WTC11 (cell line): ENCODE measurements at regions not wholly inside any gene's neighbourhood (a gene's known extent, or its start where the extent isn't known, plus 50 kb on each side); places are given as distances from the start of the nearest gene placed in this dataset.

Experiments used
- ATAC-seq: fragments of 200-7000 bp; cut with Tn5 transposase; 2 replicates; pipeline ENCODE4 v1.10.0; 2021; ENCODE audit warnings: mild to moderate bottlenecking, moderate library complexity
- CTCF ChIA-PET: fragments of 300-600 bp; sonication (Branson Sonifier 250); formaldehyde crosslinking; loops from one replicate; lab custom pipeline; 2021; ENCODE audit warnings: antibody characterized with exemption; lab: Charles Lee
- POLR2A ChIA-PET: fragments of 350-600 bp; sonication (Branson Sonifier 250); formaldehyde crosslinking; loops from one replicate; lab custom pipeline; 2021; ENCODE audit warnings: antibody characterized with exemption; lab: Charles Lee
- DNase-seq: peaks from one replicate; pipeline ENCODE4 v3.0.0; 2021; ENCODE audit warnings: low spot score
- H3K27ac Mint-ChIP-seq: 2 replicates; pipeline ENCODE4 v1.8.0; 2021; ENCODE audit warnings: mixed read lengths
- H3K27me3 Mint-ChIP-seq: 2 replicates; pipeline ENCODE4 v1.8.0; 2021; ENCODE audit warnings: low read depth, mild to moderate bottlenecking, moderate library complexity, mixed read lengths
- H3K36me3 Mint-ChIP-seq: 2 replicates; pipeline ENCODE4 v1.8.0; 2021; ENCODE audit warnings: mixed read lengths
- H3K4me1 Mint-ChIP-seq: 2 replicates; pipeline ENCODE4 v1.8.0; 2022; ENCODE audit warnings: mixed read lengths
- H3K4me3 Mint-ChIP-seq: 2 replicates; pipeline ENCODE4 v1.8.0; 2021; ENCODE audit warnings: mild to moderate bottlenecking, moderate library complexity, mixed read lengths
- H3K9me3 Mint-ChIP-seq: 2 replicates; pipeline ENCODE4 v1.8.0; 2021; ENCODE audit warnings: mixed read lengths
- AFF4 ChIP-seq: sonication (generic); formaldehyde crosslinking; IDR thresholded peaks from 2 replicates; pipeline ENCODE4 v1.8.1; 2023; ENCODE audit warnings: mild to moderate bottlenecking, missing genetic modification reagents, borderline replicate concordance
- HMGA2 ChIP-seq: fragments of 250-450 bp; sonication (Bioruptor Pico); IDR thresholded peaks from 2 replicates; pipeline ENCODE4 v1.4.0; 2021; ENCODE audit warnings: mild to moderate bottlenecking, moderate library complexity
- HMGXB4 ChIP-seq: sonication (generic); formaldehyde crosslinking; IDR thresholded peaks from 2 replicates; pipeline ENCODE4 v1.8.1; 2023; ENCODE audit warnings: mild to moderate bottlenecking, moderate library complexity, missing genetic modification reagents
- KAT7 ChIP-seq: sonication (generic); formaldehyde crosslinking; IDR thresholded peaks from 2 replicates; pipeline ENCODE4 v1.8.1; 2023; ENCODE audit warnings: missing genetic modification reagents, mild to moderate bottlenecking, borderline replicate concordance
- MXD4 ChIP-seq: fragments of 250-450 bp; sonication (Bioruptor Pico); IDR thresholded peaks from 2 replicates; pipeline ENCODE4 v1.8.0; 2021; ENCODE audit warnings: mild to moderate bottlenecking, moderate library complexity, borderline replicate concordance
- OVOL2 ChIP-seq: fragments of 250-450 bp; sonication (Bioruptor Pico); IDR thresholded peaks from 2 replicates; pipeline ENCODE4 v1.9.0; 2021; ENCODE audit warnings: mild to moderate bottlenecking, borderline replicate concordance
- RELA ChIP-seq: sonication (generic); formaldehyde crosslinking; IDR thresholded peaks from 2 replicates; pipeline ENCODE4 v1.8.1; 2022; ENCODE audit warnings: missing genetic modification reagents, mild to moderate bottlenecking, borderline replicate concordance
- RORB ChIP-seq: fragments of 250-450 bp; sonication (Bioruptor Pico); IDR thresholded peaks from 2 replicates; pipeline ENCODE4 v1.9.0; 2021; ENCODE audit warnings: mild to moderate bottlenecking
- SOX15 ChIP-seq: fragments of 250-450 bp; sonication (Bioruptor Pico); IDR thresholded peaks from 2 replicates; pipeline ENCODE4 v1.9.0; 2021; ENCODE audit warnings: mild to moderate bottlenecking
- ZBTB21 ChIP-seq: sonication (generic); formaldehyde crosslinking; IDR thresholded peaks from 2 replicates; pipeline ENCODE4 v1.8.1; 2023; ENCODE audit warnings: mild to moderate bottlenecking, missing genetic modification reagents, borderline replicate concordance
- ZNF396 ChIP-seq: fragments of 250-450 bp; sonication (Bioruptor Pico); IDR thresholded peaks from 2 replicates; pipeline ENCODE4 v1.8.0; 2021; ENCODE audit warnings: mild to moderate bottlenecking, moderate library complexity, borderline replicate concordance
- ZNF532 ChIP-seq: fragments of 250-450 bp; sonication (Bioruptor Pico); IDR thresholded peaks from 2 replicates; pipeline ENCODE4 v1.9.0; 2021; ENCODE audit warnings: mild to moderate bottlenecking, borderline replicate concordance
- TF ChIP-seq, protein P1 (sequence below): sonication (generic); formaldehyde crosslinking; conservative IDR thresholded peaks from 2 replicates; pipeline ENCODE4 v1.8.1; 2022; ENCODE audit warnings: mild to moderate bottlenecking, missing genetic modification reagents
- TF ChIP-seq, protein P2 (sequence below): fragments of 250-450 bp; sonication (Bioruptor Pico); IDR thresholded peaks from 2 replicates; pipeline ENCODE4 v1.8.0; 2021; ENCODE audit warnings: mild to moderate bottlenecking
- TF ChIP-seq, protein P3 (sequence below): sonication (generic); formaldehyde crosslinking; conservative IDR thresholded peaks from 2 replicates; pipeline ENCODE4 v1.8.1; 2023; ENCODE audit warnings: mild to moderate bottlenecking, low read depth, missing genetic modification reagents, moderate library complexity
- TF ChIP-seq, protein P4 (sequence below): fragments of 250-450 bp; sonication (Bioruptor Pico); conservative IDR thresholded peaks from 2 replicates; pipeline ENCODE4 v1.9.0; 2021; ENCODE audit warnings: mild to moderate bottlenecking
- TF ChIP-seq, protein P5 (sequence below): sonication (generic); formaldehyde crosslinking; IDR thresholded peaks from 2 replicates; pipeline ENCODE4 v1.8.0; 2022; ENCODE audit warnings: mild to moderate bottlenecking, missing genetic modification reagents

DNA sequence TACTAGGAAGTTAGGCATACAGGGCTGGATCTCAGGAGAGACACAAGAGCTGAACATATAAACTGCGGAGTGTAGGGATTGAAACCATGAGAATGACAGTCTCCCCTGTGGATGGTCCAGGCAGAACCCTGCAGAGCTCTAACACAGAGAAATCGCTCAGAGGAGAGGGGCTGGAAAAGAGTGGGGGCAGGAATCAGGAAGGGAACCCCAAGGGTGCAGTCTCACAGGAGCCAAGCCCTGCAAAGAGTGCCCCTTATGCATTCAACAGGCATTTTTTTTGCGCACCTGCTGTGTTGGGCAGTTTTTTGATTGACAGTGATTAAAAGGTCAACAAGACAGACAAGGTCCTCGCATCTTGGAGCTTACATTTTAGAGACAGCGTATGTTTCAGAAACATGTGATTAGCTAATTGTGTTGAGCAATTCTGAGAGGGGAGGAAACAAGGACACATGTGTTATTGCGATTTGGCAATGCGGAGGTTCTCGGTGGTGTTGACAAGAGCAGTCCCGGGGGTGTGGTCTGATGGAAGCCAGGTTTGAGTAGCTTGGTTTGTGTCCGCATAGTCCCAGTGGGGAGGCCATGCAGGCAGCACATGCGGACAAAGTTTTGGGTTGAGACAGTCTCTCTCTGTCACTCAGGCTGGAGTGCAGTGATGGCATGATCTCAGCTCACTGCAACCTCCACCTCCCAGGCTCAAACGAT lies 182.6 kb upstream of the IRS2 start (continued):
- TF ChIP-seq HMGXB4 (CRISPR knock-in tag) (no peak), RELA (no peak)
- TF ChIP-seq, protein P1, sequence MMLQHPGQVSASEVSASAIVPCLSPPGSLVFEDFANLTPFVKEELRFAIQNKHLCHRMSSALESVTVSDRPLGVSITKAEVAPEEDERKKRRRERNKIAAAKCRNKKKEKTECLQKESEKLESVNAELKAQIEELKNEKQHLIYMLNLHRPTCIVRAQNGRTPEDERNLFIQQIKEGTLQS (CRISPR knock-in tag): no peak
- TF ChIP-seq, protein P2, sequence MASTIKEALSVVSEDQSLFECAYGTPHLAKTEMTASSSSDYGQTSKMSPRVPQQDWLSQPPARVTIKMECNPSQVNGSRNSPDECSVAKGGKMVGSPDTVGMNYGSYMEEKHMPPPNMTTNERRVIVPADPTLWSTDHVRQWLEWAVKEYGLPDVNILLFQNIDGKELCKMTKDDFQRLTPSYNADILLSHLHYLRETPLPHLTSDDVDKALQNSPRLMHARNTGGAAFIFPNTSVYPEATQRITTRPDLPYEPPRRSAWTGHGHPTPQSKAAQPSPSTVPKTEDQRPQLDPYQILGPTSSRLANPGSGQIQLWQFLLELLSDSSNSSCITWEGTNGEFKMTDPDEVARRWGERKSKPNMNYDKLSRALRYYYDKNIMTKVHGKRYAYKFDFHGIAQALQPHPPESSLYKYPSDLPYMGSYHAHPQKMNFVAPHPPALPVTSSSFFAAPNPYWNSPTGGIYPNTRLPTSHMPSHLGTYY (CRISPR knock-in tag): no peak
- TF ChIP-seq, protein P3, sequence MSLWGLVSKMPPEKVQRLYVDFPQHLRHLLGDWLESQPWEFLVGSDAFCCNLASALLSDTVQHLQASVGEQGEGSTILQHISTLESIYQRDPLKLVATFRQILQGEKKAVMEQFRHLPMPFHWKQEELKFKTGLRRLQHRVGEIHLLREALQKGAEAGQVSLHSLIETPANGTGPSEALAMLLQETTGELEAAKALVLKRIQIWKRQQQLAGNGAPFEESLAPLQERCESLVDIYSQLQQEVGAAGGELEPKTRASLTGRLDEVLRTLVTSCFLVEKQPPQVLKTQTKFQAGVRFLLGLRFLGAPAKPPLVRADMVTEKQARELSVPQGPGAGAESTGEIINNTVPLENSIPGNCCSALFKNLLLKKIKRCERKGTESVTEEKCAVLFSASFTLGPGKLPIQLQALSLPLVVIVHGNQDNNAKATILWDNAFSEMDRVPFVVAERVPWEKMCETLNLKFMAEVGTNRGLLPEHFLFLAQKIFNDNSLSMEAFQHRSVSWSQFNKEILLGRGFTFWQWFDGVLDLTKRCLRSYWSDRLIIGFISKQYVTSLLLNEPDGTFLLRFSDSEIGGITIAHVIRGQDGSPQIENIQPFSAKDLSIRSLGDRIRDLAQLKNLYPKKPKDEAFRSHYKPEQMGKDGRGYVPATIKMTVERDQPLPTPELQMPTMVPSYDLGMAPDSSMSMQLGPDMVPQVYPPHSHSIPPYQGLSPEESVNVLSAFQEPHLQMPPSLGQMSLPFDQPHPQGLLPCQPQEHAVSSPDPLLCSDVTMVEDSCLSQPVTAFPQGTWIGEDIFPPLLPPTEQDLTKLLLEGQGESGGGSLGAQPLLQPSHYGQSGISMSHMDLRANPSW (CRISPR knock-in tag): no peak
- TF ChIP-seq, all 79 proteins: peak for 0

GRCh38 chr13:109963960-109964563 lies 177.7 kb upstream of the IRS2 start:
- no peaks in the 10 kb centered on the region for H3K36me3 Mint-ChIP-seq
- DNase-seq: no peak
- CTCF ChIA-PET: no interaction called here
- TF ChIP-seq ZNF396 (CRISPR knock-in tag) (no peak), ZNF532 (CRISPR knock-in tag) (no peak), MXD4 (CRISPR knock-in tag) (no peak), KAT7 (CRISPR knock-in tag) (no peak), HMGA2 (CRISPR knock-in tag) (no peak), ZBTB21 (CRISPR knock-in tag) (no peak), AFF4 (CRISPR knock-in tag) (no peak), RORB (CRISPR knock-in tag) (no peak), OVOL2 (no peak), SOX15 (CRISPR knock-in tag) (no peak)
- TF ChIP-seq, protein P4, sequence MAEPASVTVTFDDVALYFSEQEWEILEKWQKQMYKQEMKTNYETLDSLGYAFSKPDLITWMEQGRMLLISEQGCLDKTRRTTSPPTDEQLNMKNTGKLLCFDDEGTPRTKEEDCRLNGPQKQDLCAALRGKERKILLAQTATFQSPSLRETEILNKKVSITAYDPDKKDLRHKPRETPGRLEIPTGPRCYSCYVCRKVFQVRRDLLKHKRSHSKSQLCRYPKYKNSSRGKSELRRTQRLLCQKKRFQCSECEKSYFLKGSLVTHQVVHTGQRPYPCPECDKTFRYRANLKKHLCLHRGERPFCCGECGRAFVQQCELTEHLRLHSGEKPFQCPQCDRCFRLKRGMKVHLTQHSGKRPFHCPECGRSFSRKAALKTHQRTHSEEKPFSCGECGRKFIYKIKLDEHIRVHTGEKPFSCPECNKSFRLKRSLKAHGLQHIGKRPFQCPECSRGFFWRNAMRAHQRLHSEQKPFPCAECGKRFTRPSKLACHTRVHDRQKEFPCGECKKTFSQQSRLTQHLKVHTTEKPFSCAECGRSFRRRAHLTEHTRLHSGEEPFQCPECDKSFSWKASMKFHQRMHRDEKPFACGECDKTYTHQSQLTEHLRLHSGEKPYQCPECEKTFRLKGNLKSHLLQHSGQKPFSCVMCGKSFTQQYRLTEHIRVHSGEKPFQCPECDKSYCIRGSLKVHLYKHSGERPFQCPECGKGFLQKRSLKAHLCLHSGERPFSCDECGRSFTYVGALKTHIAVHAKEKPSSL (CRISPR knock-in tag): no peak
- TF ChIP-seq, protein P5, sequence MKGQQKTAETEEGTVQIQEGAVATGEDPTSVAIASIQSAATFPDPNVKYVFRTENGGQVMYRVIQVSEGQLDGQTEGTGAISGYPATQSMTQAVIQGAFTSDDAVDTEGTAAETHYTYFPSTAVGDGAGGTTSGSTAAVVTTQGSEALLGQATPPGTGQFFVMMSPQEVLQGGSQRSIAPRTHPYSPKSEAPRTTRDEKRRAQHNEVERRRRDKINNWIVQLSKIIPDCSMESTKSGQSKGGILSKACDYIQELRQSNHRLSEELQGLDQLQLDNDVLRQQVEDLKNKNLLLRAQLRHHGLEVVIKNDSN: no peak

More at GRCh38 chr13:109963960-109964563, 177.7 kb upstream of the IRS2 start:
- H3K4me3 Mint-ChIP-seq: no peak overlapping the region
- POLR2A ChIA-PET: no interaction called here
- no peak for ATAC-seq
- H3K9me3 Mint-ChIP-seq: peaks cover 7% of the 10 kb centered on the region
- H3K27ac Mint-ChIP-seq: no peak overlapping the region
- H3K4me1 Mint-ChIP-seq: no peaks in the 10 kb centered on the region
- no peaks in the 10 kb centered on the region for H3K27me3 Mint-ChIP-seq
